OCI-LY7 (cell line): ENCODE measurements at regions not wholly inside any gene's neighbourhood (a gene's known extent, or its start where the extent isn't known, plus 50 kb on each side); places are given as distances from the start of the nearest gene placed in this dataset.

Experiments used
- BruUV-seq: library from RNA; stranded (reverse); fragments of 400-500 nt; replicated peaks from 2 replicates; lab custom pipeline; 2021; lab: Mats Ljungman, UMichigan
- CTCF ChIA-PET: fragments of 300-600 bp; sonication (Branson Sonifier 250); formaldehyde crosslinking; loops from one replicate; lab custom pipeline; 2022; ENCODE audit warnings: antibody characterized with exemption; ENCODE audit not compliant: unreplicated experiment; lab: Charles Lee
- POLR2A ChIA-PET: fragments of 300-600 bp; sonication (Branson Sonifier 250); formaldehyde crosslinking; loops from one replicate; lab custom pipeline; 2022; ENCODE audit warnings: antibody characterized with exemption; lab: Charles Lee
- DNase-seq: peaks from one replicate; pipeline ENCODE4 v3.0.0-alpha.2; 2015; ENCODE audit warnings: low spot score
- H2AFZ ChIP-seq: fragments of 200-600 bp; sonication (generic), shearing (Covaris generic); 2 replicates; pipeline ENCODE4 v1.6.1; 2014; ENCODE audit warnings: mild to moderate bottlenecking, antibody characterized with exemption, low read length, moderate library complexity
- H3K27ac ChIP-seq: fragments of 200-600 bp; sonication (generic); 2 replicates; pipeline ENCODE4 v1.5.1; 2014; ENCODE audit warnings: mixed run types, low read depth, mild to moderate bottlenecking, moderate library complexity, low read length, inconsistent platforms; ENCODE audit not compliant: poor library complexity, severe bottlenecking
- H3K36me3 ChIP-seq: fragments of 200-600 bp; sonication (generic); 2 replicates; pipeline ENCODE4 v1.6.1; 2014; ENCODE audit warnings: mild to moderate bottlenecking, antibody characterized with exemption, low read length, moderate library complexity, mixed read lengths; ENCODE audit not compliant: insufficient read depth
- H3K4me1 ChIP-seq: fragments of 200-600 bp; sonication (generic); 2 replicates; pipeline ENCODE4 v1.5.1; 2014; ENCODE audit warnings: mild to moderate bottlenecking, low read length; ENCODE audit not compliant: insufficient read depth, poor library complexity, severe bottlenecking
- H3K4me2 ChIP-seq: fragments of 200-600 bp; sonication (generic); 2 replicates; pipeline ENCODE4 v1.6.1; 2014; ENCODE audit warnings: mild to moderate bottlenecking, low read length
- H3K4me3 ChIP-seq: fragments of 200-600 bp; sonication (generic); 2 replicates; pipeline ENCODE4 v1.5.1; 2014; ENCODE audit warnings: mild to moderate bottlenecking, low read depth, low read length; ENCODE audit not compliant: poor library complexity, severe bottlenecking
- H3K79me2 ChIP-seq: fragments of 200-600 bp; sonication (generic); 2 replicates; pipeline ENCODE4 v1.6.1; 2016; ENCODE audit warnings: low read depth, mild to moderate bottlenecking, low read length, moderate library complexity, mixed read lengths; ENCODE audit not compliant: insufficient read depth
- H3K9me2 ChIP-seq: fragments of 200-600 bp; sonication (generic); 2 replicates; pipeline ENCODE4 v1.6.1; 2016; ENCODE audit warnings: mild to moderate bottlenecking, low read length, mixed read lengths; ENCODE audit not compliant: insufficient read depth
- H3K9me3 ChIP-seq: fragments of 200-600 bp; sonication (generic); 2 replicates; pipeline ENCODE4 v1.6.1; 2014; ENCODE audit warnings: mild to moderate bottlenecking, mixed run types, low read length, mixed read lengths
- H4K20me1 ChIP-seq: fragments of 200-600 bp; sonication (generic); 2 replicates; pipeline ENCODE4 v1.6.1; 2014; ENCODE audit warnings: mild to moderate bottlenecking, antibody characterized with exemption, low read length, moderate library complexity, mixed read lengths; ENCODE audit not compliant: insufficient read depth
- CTCF ChIP-seq: fragments of 200-600 bp; sonication (generic); conservative IDR thresholded peaks from 2 replicates; pipeline ENCODE4 v1.5.1; 2014; ENCODE audit warnings: mild to moderate bottlenecking, antibody characterized with exemption, low read length, moderate library complexity, mixed read lengths
- EZH2phosphoT487 ChIP-seq: fragments of 200-600 bp; sonication (generic); IDR thresholded peaks from 2 replicates; pipeline ENCODE4 v1.6.1; 2018; ENCODE audit warnings: low read depth, borderline replicate concordance, mild to moderate bottlenecking, mixed run types, antibody characterized with exemption, low read length, moderate library complexity, mixed read lengths
- intact Hi-C: fragments of 100-400 bp; cut with micrococcal nuclease; formaldehyde crosslinking; loops from one replicate; pipeline ENCODE4 v1.10.0; 2022; ENCODE audit not compliant: unreplicated experiment

GRCh38 chr1:4147509-4147908, 247.4 kb upstream of the C1orf174 start:
- no peak overlapping the region for H3K4me2 ChIP-seq
- no peak overlapping the region for H3K27ac ChIP-seq
- H3K9me3 ChIP-seq: no peaks in the 10 kb centered on the region
- no peak overlapping the region for H2AFZ ChIP-seq
- no peaks in the 10 kb centered on the region for H4K20me1 ChIP-seq
- H3K9me2 ChIP-seq: no peaks in the 10 kb centered on the region
- POLR2A ChIA-PET: no interaction called here
- H3K79me2 ChIP-seq: no peaks in the 10 kb centered on the region
- no peaks in the 10 kb centered on the region for H3K4me1 ChIP-seq
- no peak overlapping the region for H3K4me3 ChIP-seq
- intact Hi-C loops: no loop called here
- H3K36me3 ChIP-seq: no peaks in the 10 kb centered on the region
- BruUV-seq: no TSS peak
- DNase-seq: no peak
- TF ChIP-seq EZH2phosphoT487 (no peak), CTCF (no peak)
- CTCF ChIA-PET: no interaction called here

GRCh38 chr1:4149281-4149680, 249.2 kb upstream of the C1orf174 start:
- Histone ChIP-seq H2AFZ (no peak overlapping the region), H3K36me3 (no peaks in the 10 kb centered on the region), H3K4me2 (no peak overlapping the region), H3K79me2 (no peaks in the 10 kb centered on the region), H3K9me3 (no peaks in the 10 kb centered on the region), H3K27ac (no peak overlapping the region), H3K4me3 (no peak overlapping the region), H4K20me1 (no peaks in the 10 kb centered on the region), H3K4me1 (no peaks in the 10 kb centered on the region), H3K9me2 (no peaks in the 10 kb centered on the region)
- DNase-seq: no peak
- CTCF ChIA-PET: no interaction called here
- TF ChIP-seq CTCF (no peak), EZH2phosphoT487 (no peak)
- POLR2A ChIA-PET: no interaction called here
- intact Hi-C loops: no loop called here
- no TSS peak for BruUV-seq

GRCh38 chr1:4149831-4150230, 249.8 kb upstream of the C1orf174 start:
- H3K27ac ChIP-seq: no peak overlapping the region
- H4K20me1 ChIP-seq: no peaks in the 10 kb centered on the region
- no peaks in the 10 kb centered on the region for H3K79me2 ChIP-seq
- intact Hi-C loops: no loop called here
- no peaks in the 10 kb centered on the region for H3K36me3 ChIP-seq
- no peak for DNase-seq
- no peaks in the 10 kb centered on the region for H3K9me3 ChIP-seq
- TF ChIP-seq CTCF (no peak), EZH2phosphoT487 (no peak)
- H3K9me2 ChIP-seq: no peaks in the 10 kb centered on the region
- no peak overlapping the region for H3K4me2 ChIP-seq
- no peak overlapping the region for H2AFZ ChIP-seq
- no TSS peak for BruUV-seq
- POLR2A ChIA-PET: no interaction called here
- CTCF ChIA-PET: no interaction called here
- H3K4me1 ChIP-seq: no peaks in the 10 kb centered on the region
- no peak overlapping the region for H3K4me3 ChIP-seq
